HCEC 1CT (cell line): ENCODE measurements at regions not wholly inside any gene's neighbourhood (a gene's known extent, or its start where the extent isn't known, plus 50 kb on each side); places are given as distances from the start of the nearest gene placed in this dataset.

ENCODE experiments used
- DNase-seq: peaks from one replicate; pipeline ENCODE4 v3.0.0-alpha.2; 2017

DNA sequence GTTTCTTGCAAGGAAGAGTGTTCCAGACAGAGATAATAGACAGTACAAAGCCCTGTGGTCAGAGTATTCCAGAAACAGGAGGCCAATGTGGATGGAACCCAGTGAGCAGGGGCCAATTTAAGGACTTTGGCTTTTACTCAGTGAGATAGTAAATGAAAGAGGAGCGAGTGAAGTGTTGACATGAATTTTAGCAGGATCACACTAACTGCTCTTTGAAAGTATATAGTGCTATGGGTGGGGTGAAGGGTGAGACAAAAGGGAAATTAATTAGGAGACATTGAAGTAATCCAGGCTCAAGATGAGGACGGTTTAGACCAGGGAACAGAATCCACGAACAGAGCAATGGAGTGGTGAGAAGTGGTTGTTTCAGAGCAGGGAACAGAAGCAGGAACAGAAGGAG lies 62.2 kb upstream of the TES start:
- DNase-seq: no peak

DNA sequence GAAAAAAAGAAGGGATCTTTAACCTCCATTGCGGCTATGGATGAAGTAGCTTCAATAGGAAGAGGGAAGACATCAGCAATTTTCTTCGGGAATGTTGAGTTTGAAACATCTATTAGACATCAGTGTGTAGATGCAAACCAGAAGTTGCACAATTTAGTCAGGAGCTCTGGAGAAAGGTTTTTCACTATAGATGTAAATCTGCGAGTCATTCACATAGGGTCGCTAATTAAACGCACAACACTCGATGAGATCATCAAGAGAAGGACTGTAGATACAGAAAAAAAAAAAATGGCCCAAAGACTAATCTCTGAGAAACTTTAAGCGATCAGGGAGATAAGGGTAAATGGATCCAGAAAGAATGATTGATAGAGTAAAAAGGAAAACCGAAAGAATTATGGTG lies 61.7 kb upstream of the TES start:
- no peak for DNase-seq

DNA sequence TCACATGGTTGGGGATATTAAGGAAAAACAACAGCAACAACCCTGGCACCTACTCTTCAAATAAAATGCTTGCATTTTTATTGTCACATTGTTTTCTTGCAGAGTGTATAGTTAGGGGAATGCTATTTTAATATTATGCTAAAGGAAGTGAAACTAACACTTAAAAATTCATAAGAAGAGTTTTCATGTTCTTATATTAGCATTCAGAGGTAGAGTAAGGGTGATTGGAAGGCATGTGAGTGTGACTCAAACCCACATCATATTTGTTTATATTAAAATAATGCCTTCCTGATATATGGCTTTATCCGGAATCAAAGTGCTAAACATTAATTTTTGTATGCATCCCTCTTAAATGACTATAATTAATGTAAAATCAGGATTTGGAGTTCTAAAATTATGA lies 59.8 kb upstream of the TES start:
- DNase-seq: peak; percentile 76

GRCh38 chr7:116152276-116152675 lies 58.1 kb upstream of the TES start:
- no peak for DNase-seq

GRCh38 chr7:116153050-116153449 lies 57.3 kb upstream of the TES start:
- no peak for DNase-seq

DNA sequence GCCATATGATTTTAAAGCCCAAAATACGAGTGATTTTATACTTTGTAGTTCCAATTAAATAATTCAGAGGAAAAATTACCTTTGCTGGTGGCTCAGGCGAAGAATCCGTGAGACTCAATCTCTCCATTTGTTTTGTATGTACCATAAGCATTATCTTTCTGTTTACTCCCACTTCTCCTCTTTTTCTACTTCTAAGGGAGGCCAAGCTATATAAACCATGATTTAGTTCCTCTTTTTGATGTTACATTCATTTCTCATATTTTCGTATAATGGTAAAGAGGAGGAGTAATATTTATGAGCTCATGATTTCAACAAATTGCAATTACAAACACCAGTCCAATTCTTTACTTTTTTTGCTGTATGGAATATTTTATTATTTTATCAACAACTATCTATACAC lies 50.6 kb upstream of the TES start:
- DNase-seq: no peak
